Hepatocyte (in vitro differentiated cells): ENCODE measurements at regions not wholly inside any gene's neighbourhood (a gene's known extent, or its start where the extent isn't known, plus 50 kb on each side); places are given as distances from the start of the nearest gene placed in this dataset.

Source experiments
- EZH2 ChIP-seq: fragments of 200-600 bp; sonication (generic); IDR thresholded peaks from 2 replicates; pipeline ENCODE4 v1.6.1; 2016; ENCODE audit warnings: antibody characterized with exemption, mild to moderate bottlenecking, borderline replicate concordance
- EZH2phosphoT487 ChIP-seq: fragments of 200-600 bp; sonication (generic); IDR thresholded peaks from one replicate; pipeline ENCODE4 v1.6.1; 2018; ENCODE audit warnings: antibody characterized with exemption, mild to moderate bottlenecking, low read depth, moderate library complexity; ENCODE audit not compliant: unreplicated experiment, severe bottlenecking
- TF ChIP-seq, protein P1 (sequence below): fragments of 200-600 bp; sonication (generic); IDR thresholded peaks from 2 replicates; pipeline ENCODE4 v1.5.1; 2016; ENCODE audit warnings: antibody characterized with exemption, mild to moderate bottlenecking; ENCODE audit not compliant: poor library complexity

DNA sequence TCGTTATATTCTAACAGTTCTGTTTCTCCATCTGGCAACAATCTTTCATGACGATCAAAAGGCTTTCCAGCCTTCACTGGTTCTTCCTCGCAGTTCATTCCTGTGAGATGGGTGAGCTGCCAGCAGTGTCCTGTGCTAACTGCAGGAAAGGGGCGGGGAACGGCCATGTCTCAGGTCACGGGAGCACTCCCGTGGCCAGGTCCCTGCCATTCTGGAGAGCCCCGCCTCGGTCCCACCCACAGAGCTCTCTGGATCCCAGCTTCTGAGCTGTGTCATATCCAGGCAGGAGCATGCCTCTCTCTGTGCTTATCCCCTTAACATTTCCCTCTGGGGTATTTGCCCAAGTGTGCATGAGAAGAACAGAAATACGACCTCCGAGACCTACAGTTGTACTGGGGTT lies 297.8 kb upstream of the IRX2 start:
- TF ChIP-seq, protein P1, sequence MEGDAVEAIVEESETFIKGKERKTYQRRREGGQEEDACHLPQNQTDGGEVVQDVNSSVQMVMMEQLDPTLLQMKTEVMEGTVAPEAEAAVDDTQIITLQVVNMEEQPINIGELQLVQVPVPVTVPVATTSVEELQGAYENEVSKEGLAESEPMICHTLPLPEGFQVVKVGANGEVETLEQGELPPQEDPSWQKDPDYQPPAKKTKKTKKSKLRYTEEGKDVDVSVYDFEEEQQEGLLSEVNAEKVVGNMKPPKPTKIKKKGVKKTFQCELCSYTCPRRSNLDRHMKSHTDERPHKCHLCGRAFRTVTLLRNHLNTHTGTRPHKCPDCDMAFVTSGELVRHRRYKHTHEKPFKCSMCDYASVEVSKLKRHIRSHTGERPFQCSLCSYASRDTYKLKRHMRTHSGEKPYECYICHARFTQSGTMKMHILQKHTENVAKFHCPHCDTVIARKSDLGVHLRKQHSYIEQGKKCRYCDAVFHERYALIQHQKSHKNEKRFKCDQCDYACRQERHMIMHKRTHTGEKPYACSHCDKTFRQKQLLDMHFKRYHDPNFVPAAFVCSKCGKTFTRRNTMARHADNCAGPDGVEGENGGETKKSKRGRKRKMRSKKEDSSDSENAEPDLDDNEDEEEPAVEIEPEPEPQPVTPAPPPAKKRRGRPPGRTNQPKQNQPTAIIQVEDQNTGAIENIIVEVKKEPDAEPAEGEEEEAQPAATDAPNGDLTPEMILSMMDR, result no peak
- TF ChIP-seq EZH2phosphoT487 (no peak), EZH2 (no peak)
